IMR-90 (cell line): ENCODE measurements at regions not wholly inside any gene's neighbourhood (a gene's known extent, or its start where the extent isn't known, plus 50 kb on each side); places are given as distances from the start of the nearest gene placed in this dataset.

Source experiments
- BHLHE40 ChIP-seq: fragments of 150-350 bp; IDR thresholded peaks from 2 replicates; pipeline ENCODE4 v1.6.1; 2016; ENCODE audit warnings: mild to moderate bottlenecking, low read depth, low read length
- CHD1 ChIP-seq: IDR thresholded peaks from 2 replicates; pipeline ENCODE4 v1.6.1; 2012; ENCODE audit warnings: low read depth, low read length, improper control_type of control experiment
- MAFK ChIP-seq: IDR thresholded peaks from 2 replicates; pipeline ENCODE4 v1.6.1; 2012; ENCODE audit warnings: low read depth, low read length, improper control_type of control experiment
- MAZ ChIP-seq: IDR thresholded peaks from 2 replicates; pipeline ENCODE4 v1.6.1; 2012; ENCODE audit warnings: low read depth, mild to moderate bottlenecking, low read length, improper control_type of control experiment, moderate library complexity, borderline replicate concordance
- MXI1 ChIP-seq: IDR thresholded peaks from 2 replicates; pipeline ENCODE4 v1.6.1; 2012; ENCODE audit warnings: low read depth, mild to moderate bottlenecking, low read length, moderate library complexity, borderline replicate concordance
- POLR2A ChIP-seq: IDR thresholded peaks from 2 replicates; pipeline ENCODE4 v1.6.1; 2012; ENCODE audit warnings: mild to moderate bottlenecking, low read depth, low read length
- RCOR1 ChIP-seq: IDR thresholded peaks from 2 replicates; pipeline ENCODE4 v1.6.1; 2012; ENCODE audit warnings: mild to moderate bottlenecking, low read length, improper control_type of control experiment; ENCODE audit not compliant: insufficient replicate concordance
- RFX5 ChIP-seq: IDR thresholded peaks from 2 replicates; pipeline ENCODE4 v1.8.0; 2012; ENCODE audit warnings: low read depth, mild to moderate bottlenecking, low read length, moderate library complexity
- TF ChIP-seq, protein P1 (sequence below): conservative IDR thresholded peaks from 2 replicates; pipeline ENCODE4 v1.5.1; 2012; ENCODE audit warnings: mild to moderate bottlenecking, low read depth, low read length, improper control_type of control experiment
- TF ChIP-seq, protein P2 (sequence below): fragments of 150-350 bp; IDR thresholded peaks from 2 replicates; pipeline ENCODE4 v1.6.1; 2016; ENCODE audit warnings: low read depth, mild to moderate bottlenecking, low read length, moderate library complexity, borderline replicate concordance
- TF ChIP-seq, protein P3 (sequence below): fragments of 150-350 bp; IDR thresholded peaks from 2 replicates; pipeline ENCODE4 v1.6.1; 2017; ENCODE audit warnings: mild to moderate bottlenecking, antibody characterized with exemption, low read length, low read depth

DNA sequence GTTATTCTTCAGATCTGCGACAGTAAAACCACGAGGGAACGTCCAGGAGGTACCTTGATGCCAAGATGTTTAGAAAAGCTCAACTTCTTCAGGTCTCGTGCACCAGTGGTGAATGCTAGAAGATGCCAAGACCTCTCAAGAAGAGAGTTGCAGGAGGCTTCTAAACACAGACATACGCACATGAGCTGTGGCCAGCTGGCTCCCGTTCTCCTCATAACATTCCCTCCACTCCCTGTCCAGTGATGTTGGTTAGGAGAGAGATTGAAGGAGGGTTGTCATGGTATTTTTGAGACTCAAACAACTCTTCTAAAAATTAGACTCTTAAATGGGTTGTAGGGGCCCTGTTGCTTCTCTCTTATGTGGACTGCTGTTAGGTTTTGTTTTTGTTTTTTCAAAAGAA is 184.3 kb downstream of the QDPR start:
- TF ChIP-seq, protein P1, sequence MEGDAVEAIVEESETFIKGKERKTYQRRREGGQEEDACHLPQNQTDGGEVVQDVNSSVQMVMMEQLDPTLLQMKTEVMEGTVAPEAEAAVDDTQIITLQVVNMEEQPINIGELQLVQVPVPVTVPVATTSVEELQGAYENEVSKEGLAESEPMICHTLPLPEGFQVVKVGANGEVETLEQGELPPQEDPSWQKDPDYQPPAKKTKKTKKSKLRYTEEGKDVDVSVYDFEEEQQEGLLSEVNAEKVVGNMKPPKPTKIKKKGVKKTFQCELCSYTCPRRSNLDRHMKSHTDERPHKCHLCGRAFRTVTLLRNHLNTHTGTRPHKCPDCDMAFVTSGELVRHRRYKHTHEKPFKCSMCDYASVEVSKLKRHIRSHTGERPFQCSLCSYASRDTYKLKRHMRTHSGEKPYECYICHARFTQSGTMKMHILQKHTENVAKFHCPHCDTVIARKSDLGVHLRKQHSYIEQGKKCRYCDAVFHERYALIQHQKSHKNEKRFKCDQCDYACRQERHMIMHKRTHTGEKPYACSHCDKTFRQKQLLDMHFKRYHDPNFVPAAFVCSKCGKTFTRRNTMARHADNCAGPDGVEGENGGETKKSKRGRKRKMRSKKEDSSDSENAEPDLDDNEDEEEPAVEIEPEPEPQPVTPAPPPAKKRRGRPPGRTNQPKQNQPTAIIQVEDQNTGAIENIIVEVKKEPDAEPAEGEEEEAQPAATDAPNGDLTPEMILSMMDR, result no peak
- no peak for TF ChIP-seq POLR2A
- TF ChIP-seq, protein P2, sequence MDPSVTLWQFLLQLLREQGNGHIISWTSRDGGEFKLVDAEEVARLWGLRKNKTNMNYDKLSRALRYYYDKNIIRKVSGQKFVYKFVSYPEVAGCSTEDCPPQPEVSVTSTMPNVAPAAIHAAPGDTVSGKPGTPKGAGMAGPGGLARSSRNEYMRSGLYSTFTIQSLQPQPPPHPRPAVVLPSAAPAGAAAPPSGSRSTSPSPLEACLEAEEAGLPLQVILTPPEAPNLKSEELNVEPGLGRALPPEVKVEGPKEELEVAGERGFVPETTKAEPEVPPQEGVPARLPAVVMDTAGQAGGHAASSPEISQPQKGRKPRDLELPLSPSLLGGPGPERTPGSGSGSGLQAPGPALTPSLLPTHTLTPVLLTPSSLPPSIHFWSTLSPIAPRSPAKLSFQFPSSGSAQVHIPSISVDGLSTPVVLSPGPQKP, result no peak
- TF ChIP-seq RFX5, result no peak
- TF ChIP-seq, protein P3, sequence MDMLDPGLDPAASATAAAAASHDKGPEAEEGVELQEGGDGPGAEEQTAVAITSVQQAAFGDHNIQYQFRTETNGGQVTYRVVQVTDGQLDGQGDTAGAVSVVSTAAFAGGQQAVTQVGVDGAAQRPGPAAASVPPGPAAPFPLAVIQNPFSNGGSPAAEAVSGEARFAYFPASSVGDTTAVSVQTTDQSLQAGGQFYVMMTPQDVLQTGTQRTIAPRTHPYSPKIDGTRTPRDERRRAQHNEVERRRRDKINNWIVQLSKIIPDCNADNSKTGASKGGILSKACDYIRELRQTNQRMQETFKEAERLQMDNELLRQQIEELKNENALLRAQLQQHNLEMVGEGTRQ, result no peak
- no peak for TF ChIP-seq RCOR1
- no peak for TF ChIP-seq MXI1
- no peak for TF ChIP-seq CHD1
- no peak for TF ChIP-seq BHLHE40
- TF ChIP-seq MAZ, result no peak
- no peak for TF ChIP-seq MAFK
